OCI-LY1 (cell line): ENCODE measurements at regions not wholly inside any gene's neighbourhood (a gene's known extent, or its start where the extent isn't known, plus 50 kb on each side); places are given as distances from the start of the nearest gene placed in this dataset.

ENCODE experiments used
- EZH2 ChIP-seq: fragments of 200-600 bp; sonication (generic), shearing (Covaris generic); IDR thresholded peaks from 2 replicates; pipeline ENCODE4 v1.8.0; 2017; ENCODE audit warnings: borderline replicate concordance, mixed run types, mild to moderate bottlenecking, antibody characterized with exemption, low read length, moderate library complexity, mixed read lengths
- TF ChIP-seq, protein P1 (sequence below): fragments of 200-600 bp; sonication (generic), shearing (Covaris generic); IDR thresholded peaks from 2 replicates; pipeline ENCODE4 v1.5.1; 2017; ENCODE audit warnings: mild to moderate bottlenecking, antibody characterized with exemption, low read length, moderate library complexity, mixed read lengths

DNA sequence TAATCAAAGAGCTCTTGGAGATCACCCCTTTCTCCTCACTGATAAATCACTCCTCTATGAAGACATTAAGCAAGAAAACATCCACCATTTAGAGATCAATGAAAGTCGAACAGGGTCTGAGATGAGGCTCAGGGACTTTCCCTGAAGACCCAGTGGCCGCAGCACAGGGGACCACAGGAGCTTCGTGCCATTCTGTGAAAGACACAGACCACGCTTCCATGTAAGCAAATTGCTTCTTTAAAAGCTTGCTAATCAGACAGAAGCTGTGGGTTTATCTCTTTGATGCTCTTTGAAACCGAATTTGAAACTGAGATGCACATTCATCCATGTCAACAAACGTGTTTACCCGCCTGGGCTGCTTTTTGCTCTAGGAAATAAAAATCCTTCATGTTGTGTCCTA, 231.9 kb upstream of the PPP2R2D start:
- TF ChIP-seq, protein P1, sequence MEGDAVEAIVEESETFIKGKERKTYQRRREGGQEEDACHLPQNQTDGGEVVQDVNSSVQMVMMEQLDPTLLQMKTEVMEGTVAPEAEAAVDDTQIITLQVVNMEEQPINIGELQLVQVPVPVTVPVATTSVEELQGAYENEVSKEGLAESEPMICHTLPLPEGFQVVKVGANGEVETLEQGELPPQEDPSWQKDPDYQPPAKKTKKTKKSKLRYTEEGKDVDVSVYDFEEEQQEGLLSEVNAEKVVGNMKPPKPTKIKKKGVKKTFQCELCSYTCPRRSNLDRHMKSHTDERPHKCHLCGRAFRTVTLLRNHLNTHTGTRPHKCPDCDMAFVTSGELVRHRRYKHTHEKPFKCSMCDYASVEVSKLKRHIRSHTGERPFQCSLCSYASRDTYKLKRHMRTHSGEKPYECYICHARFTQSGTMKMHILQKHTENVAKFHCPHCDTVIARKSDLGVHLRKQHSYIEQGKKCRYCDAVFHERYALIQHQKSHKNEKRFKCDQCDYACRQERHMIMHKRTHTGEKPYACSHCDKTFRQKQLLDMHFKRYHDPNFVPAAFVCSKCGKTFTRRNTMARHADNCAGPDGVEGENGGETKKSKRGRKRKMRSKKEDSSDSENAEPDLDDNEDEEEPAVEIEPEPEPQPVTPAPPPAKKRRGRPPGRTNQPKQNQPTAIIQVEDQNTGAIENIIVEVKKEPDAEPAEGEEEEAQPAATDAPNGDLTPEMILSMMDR: no peak
- TF ChIP-seq EZH2: no peak
